Endothelial cell of umbilical vein (primary cell): ENCODE measurements at regions not wholly inside any gene's neighbourhood (a gene's known extent, or its start where the extent isn't known, plus 50 kb on each side); places are given as distances from the start of the nearest gene placed in this dataset.

Experiments used
- EZH2 ChIP-seq: IDR thresholded peaks from 2 replicates; pipeline ENCODE4 v1.6.1; 2012; ENCODE audit warnings: borderline replicate concordance, low read depth, mild to moderate bottlenecking, moderate library complexity, low read length, inconsistent platforms; ENCODE audit not compliant: severe bottlenecking
- JUN ChIP-seq: IDR thresholded peaks from 2 replicates; pipeline ENCODE4 v1.6.1; 2011; ENCODE audit warnings: borderline replicate concordance, low read depth; ENCODE audit not compliant: insufficient read length, insufficient read depth
- TF ChIP-seq, protein P1 (sequence below), 2 donors: IDR thresholded peaks; 1 replicate in 1 of 2; 2 replicates in 1 of 2; pipeline ENCODE4 v1.5.1; 2011; ENCODE audit warnings: low read length in 2 of 2, mild to moderate bottlenecking in 2 of 2, moderate library complexity in 2 of 2, control low read depth in 1 of 2, inconsistent platforms in 1 of 2, low read depth in 1 of 2; ENCODE audit not compliant: insufficient read depth in 1 of 2; ENCODE audit errors: extremely low read depth in 1 of 2

DNA sequence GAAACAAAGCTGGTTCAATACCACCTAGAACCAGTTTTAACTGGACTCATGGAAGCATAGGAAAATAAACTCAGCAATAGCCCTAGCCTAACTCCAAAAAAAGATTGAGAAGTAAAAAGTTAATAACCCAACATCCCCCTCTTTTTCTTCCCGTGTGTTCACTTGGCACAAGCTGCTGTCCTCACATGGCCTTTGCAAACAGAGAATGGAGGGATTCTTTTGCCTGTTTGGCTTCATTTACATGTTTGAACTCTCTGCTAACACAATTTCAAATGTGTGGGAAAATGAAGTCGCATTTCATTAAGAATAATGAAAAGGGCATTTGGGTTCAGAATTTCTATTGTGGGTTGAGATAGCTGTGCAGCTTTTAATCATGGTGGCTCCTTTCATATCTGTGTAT is 589.2 kb upstream of the LRRTM1 start:
- TF ChIP-seq, protein P1, sequence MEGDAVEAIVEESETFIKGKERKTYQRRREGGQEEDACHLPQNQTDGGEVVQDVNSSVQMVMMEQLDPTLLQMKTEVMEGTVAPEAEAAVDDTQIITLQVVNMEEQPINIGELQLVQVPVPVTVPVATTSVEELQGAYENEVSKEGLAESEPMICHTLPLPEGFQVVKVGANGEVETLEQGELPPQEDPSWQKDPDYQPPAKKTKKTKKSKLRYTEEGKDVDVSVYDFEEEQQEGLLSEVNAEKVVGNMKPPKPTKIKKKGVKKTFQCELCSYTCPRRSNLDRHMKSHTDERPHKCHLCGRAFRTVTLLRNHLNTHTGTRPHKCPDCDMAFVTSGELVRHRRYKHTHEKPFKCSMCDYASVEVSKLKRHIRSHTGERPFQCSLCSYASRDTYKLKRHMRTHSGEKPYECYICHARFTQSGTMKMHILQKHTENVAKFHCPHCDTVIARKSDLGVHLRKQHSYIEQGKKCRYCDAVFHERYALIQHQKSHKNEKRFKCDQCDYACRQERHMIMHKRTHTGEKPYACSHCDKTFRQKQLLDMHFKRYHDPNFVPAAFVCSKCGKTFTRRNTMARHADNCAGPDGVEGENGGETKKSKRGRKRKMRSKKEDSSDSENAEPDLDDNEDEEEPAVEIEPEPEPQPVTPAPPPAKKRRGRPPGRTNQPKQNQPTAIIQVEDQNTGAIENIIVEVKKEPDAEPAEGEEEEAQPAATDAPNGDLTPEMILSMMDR (IDR thresholded peaks at IDR 0.05; ENCODE audit: extremely low read depth in 1 of 2, insufficient read depth in 1 of 2, low read depth in 1 of 2, low read length in 2 of 2), result no peak
- TF ChIP-seq JUN (no peak), EZH2 (no peak)
